SK-N-MC (cell line): ENCODE measurements at regions not wholly inside any gene's neighbourhood (a gene's known extent, or its start where the extent isn't known, plus 50 kb on each side); places are given as distances from the start of the nearest gene placed in this dataset.

ENCODE experiments used
- EZH2 ChIP-seq: fragments of 200-600 bp; sonication (generic); IDR thresholded peaks from one replicate; pipeline ENCODE4 v1.6.1; 2017; ENCODE audit warnings: antibody characterized with exemption
- FOXP2 ChIP-seq: optimal IDR thresholded peaks from 2 replicates; pipeline ENCODE3; 2011; ENCODE audit warnings: mild to moderate bottlenecking, moderate library complexity; ENCODE audit not compliant: insufficient read depth; ENCODE audit errors: extremely low read length, control extremely low read depth
- POLR2AphosphoS5 ChIP-seq: IDR thresholded peaks from 2 replicates; pipeline ENCODE4 v1.6.1; 2012; ENCODE audit warnings: mild to moderate bottlenecking, low read depth, low read length, borderline replicate concordance

DNA sequence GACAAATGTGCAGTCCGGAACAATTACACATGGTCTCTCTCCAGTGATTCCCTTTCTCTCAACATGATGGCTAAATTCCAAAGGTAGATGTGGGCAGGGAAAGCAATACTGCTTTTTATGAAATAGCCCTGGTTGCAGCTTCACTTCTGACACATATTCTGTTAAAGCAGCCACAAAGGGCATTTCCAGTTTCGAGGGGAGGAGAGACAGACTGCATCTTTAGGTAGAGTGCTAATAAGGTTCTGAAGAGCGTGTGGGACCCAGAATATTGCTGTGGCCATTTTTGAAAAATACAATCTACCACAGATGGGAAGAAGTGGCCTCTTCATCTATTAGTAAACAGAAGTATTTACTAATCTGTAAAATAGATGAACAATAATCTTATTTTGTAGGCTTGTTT, 139.3 kb upstream of the PEX5L start:
- TF ChIP-seq EZH2 (no peak), POLR2AphosphoS5 (no peak), FOXP2 (no peak)
